HL-60 (cell line): ENCODE measurements at regions not wholly inside any gene's neighbourhood (a gene's known extent, or its start where the extent isn't known, plus 50 kb on each side); places are given as distances from the start of the nearest gene placed in this dataset.

ENCODE experiments used
- CTCF ChIP-seq: IDR thresholded peaks from one replicate; pipeline ENCODE4 v1.5.1; 2011; ENCODE audit warnings: low read length, control low read depth, inconsistent platforms; ENCODE audit not compliant: insufficient read depth
- GABPA ChIP-seq: IDR thresholded peaks from 2 replicates; pipeline ENCODE4 v1.6.1; 2012; ENCODE audit warnings: low read depth
- REST ChIP-seq: IDR thresholded peaks from 2 replicates; pipeline ENCODE4 v1.6.1; 2012; ENCODE audit warnings: low read depth; ENCODE audit not compliant: insufficient replicate concordance

- TF ChIP-seq CTCF (no peak), GABPA (no peak), REST (no peak)
These were observed 50.0 kb upstream of the TBC1D9 start for GRCh38 chr4:140806163-140806562.
